ENCODE measurements at regions not wholly inside any gene's neighbourhood (a gene's known extent, or its start where the extent isn't known, plus 50 kb on each side); places are given as distances from the start of the nearest gene placed in this dataset.
"Not testable (repeated sequence)": the region's sequence is repeated elsewhere in the genome, so short reads cannot be mapped to it uniquely, and the experiment has no call there.

DNA sequence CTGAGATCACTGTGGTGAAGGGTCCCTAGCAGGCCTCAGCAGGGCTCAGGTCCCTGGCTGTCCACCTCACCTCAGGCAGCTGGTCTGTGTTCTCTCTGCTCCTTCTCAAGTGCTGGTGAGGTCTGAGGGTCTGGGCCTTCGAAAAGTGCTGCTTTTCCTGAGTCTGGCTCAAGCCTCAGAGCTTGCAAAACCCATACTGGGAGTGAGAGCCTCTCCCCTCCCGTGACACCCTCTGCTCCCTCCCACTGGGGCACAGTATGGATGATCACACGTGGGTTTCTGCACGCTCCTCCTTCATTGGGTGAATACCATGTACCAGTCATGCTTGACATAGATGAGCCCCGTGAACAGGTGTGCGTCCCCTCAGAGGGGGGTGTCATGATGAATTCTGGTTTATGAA is 73.3 kb upstream of the WASF3 start:
- no peak for DNase-seq

- no peak for DNase-seq
Observed at GRCh38 chr13:26485288-26485687, 72.2 kb upstream of the WASF3 start.

DNA sequence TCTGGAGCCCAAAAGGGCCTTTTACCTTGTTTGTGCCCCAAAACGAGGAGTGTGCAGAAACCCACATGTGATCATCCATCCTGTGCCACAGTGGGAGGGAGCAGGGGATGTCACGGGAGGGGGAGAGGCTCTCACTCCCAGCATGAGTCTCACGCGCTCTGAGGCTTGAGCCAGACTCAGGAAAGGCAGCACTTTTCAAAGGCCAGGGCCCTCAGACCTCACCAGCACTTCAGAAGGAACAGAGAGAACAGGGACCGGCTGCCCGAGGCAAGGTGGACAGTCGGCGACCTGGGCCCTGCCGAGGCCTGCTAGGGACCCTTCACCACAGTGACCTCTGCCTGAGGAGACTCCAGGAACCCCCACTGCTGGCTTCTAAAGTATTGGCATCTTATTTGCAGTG is 71.7 kb upstream of the WASF3 start:
- no peak for DNase-seq

GRCh38 chr13:26486550-26486949 is 70.9 kb upstream of the WASF3 start:
- DNase-seq, result no peak

DNA sequence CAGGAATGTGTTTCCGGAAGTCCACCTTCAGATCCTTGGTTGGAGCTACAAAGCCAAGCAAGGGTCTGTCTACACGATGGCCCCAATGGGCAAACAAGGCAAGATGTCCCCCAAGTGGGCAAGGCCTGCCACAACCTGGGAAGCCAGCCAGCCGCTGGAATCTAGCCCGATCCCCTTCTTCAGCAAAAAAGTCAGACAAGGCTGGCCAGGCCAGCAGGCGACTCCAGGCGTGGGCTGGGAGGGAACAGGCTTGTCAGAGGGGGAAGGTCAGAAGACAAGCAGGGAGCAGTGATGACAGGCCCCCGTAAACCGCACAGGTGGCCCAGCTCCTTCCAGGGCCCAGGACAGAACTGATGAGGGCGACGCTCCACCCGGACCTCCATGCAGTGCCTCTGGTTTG is 69.7 kb upstream of the WASF3 start:
- no peak for DNase-seq

- DNase-seq, result no peak
Observed at GRCh38 chr13:26488236-26489003, 69.1 kb upstream of the WASF3 start.

DNA sequence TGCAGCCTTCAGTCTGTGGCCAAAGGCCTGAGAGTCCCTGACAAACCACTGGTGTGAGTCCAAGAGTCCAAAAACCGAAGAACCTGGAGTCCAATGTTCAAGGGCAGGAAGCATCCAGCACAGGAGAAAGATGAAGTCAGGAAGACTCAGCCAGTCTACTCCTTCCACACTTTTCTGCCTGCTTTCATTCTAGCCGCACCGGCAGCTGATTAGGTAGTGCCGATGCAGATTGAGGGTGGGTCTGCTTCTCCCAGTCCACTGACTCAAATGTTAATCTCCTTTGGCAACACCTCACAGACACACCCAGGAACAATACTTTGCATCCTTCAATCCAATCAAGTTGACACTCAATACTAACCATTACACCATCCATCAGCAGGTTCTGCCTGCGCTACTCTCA is 65.2 kb upstream of the WASF3 start:
- not testable (repeated sequence) for DNase-seq

- no peak for DNase-seq
Observed at GRCh38 chr13:26494571-26495195, 62.8 kb upstream of the WASF3 start.

- no peak for DNase-seq
Observed at GRCh38 chr13:26495750-26496149, 61.7 kb upstream of the WASF3 start.

GRCh38 chr13:26497968-26498511 is 59.4 kb upstream of the WASF3 start:
- no peak for DNase-seq

- no peak for DNase-seq
Observed at GRCh38 chr13:26498656-26499601, 58.6 kb upstream of the WASF3 start.

- no peak for DNase-seq
Observed at GRCh38 chr13:26500618-26501320, 56.7 kb upstream of the WASF3 start.

GRCh38 chr13:26501641-26502040 is 55.8 kb upstream of the WASF3 start:
- DNase-seq, result no peak

DNA sequence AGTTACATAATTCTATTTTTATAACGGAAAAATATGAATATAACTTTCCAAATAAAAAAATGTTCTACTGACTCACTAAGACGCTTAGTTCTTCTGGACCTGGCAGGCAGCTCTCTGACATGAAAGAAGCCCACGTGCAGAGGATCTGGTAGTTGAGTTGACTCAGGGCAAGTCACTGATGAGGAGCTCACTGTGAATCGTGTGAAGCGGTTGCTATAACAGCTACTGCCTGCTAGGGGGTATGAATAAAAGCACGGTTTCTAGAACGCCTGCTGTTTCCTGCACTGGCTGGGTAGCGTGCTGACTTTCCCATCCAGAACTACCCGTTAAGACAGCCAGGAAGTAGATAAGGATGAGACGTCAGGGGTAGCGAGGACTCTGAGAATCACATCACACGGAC is 54.7 kb upstream of the WASF3 start:
- DNase-seq, result peak; percentile 66

- DNase-seq, result peak; percentile 5
Observed at GRCh38 chr13:26503826-26504594, 53.5 kb upstream of the WASF3 start.

Data from stimulated activated CD4-positive, alpha-beta T cell treated with anti-CD3 and anti-CD28 coated beads, Interleukin-1b, Interleukin-23, amount 100 ng/mL, for 48 hours (primary cell).